Kasumi-1 (cell line): ENCODE measurements at regions not wholly inside any gene's neighbourhood (a gene's known extent, or its start where the extent isn't known, plus 50 kb on each side); places are given as distances from the start of the nearest gene placed in this dataset.
A peak's percentile ranks its signal among the peaks of the same experiment; 100 is the strongest.

Experiments
- DNase-seq, 2 experiments: peaks; one replicate each; lab custom pipeline; 2025; lab: John Stamatoyannopoulos, UW

GRCh38 chr18:78071166-78071710 is 821.6 kb downstream of the GALR1 start:
- no peak for DNase-seq

DNA sequence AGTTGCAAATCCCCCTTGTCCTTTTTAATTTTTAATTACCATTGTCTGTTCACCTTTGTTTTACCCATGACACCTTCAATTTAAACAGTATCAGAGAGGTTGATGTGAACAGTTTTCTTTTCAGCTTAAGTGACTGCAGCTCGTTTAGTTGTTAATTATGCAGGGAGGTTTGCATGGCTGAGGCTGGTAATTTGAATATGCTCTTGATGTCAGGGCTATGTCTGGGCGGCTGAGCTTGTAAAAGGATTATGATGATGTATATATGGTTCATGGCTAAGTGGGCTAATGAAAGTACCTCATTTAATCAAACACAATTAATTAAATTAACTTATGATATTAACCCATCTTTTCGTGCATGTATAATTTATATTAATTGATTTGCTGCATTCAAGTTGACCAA is 822.1 kb downstream of the GALR1 start:
- DNase-seq: no peak

- DNase-seq: no peak
Measured at GRCh38 chr18:78072375-78072774, 822.7 kb downstream of the GALR1 start.

DNA sequence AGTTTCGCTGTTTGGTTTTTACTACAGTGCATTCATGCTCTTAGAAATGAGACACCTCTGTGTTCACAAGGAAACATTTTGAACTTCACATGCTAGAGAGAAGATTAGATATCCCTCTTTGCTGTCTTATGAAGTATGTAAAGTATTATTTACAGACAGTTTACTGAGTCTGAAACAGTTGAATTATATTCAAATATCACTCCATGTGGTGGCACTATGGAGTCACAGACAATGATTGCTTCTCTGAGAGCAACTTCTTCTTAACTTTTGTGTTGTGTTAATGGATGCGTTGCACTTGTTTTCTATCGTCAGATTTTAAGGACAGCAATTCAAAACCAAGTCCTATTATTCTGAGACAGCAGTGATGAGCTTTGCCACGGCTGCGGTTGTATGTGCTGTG is 823.6 kb downstream of the GALR1 start:
- DNase-seq: peak; percentile 2 to 22

- DNase-seq: no peak
Measured at GRCh38 chr18:78074400-78075020, 824.9 kb downstream of the GALR1 start.

DNA sequence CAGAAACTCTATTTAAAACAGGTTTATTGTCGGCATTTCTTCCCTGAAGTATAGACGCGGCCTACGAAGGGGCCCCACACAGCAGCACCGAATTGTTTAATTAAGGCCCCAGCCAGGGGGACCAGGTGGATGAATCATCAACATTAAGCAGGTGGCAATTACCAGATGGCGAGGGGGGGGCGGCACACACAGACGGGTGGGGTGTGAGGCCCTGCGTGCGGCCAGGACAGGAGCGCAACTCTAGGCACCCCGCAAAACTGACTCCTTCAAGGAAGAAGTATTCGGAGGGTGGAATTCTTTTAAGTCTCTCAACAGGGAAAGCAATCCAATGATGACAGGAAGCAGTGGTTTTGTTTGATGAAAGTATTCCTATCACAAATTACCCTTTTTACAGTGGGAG is 830.4 kb downstream of the GALR1 start:
- no peak for DNase-seq

GRCh38 chr18:78080761-78081160 is 831.1 kb downstream of the GALR1 start:
- DNase-seq: no peak

DNA sequence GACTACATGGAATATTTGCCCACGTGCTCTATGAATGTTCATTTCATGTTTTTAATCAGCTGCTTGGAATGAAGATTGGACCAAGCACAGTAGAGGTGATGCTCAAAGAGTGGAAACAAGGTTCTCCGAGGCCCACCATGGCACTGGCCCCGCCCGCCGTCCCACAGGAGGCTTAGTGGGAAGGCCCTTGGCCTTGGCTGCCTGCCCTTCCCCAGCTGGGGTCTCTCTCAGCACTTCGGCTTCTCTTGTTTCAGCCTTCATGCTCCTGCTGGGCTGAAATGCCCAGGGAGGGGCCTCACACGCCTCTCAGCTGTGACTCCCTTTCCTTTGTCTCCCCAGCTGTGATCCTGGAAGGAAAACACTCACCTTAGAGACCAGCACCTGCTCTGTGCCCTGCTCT is 833.2 kb downstream of the GALR1 start:
- DNase-seq: no peak

GRCh38 chr18:78085241-78086185 is 835.9 kb downstream of the GALR1 start:
- DNase-seq: no peak

GRCh38 chr18:78086931-78087330 is 837.3 kb downstream of the GALR1 start:
- DNase-seq: no peak

- no peak for DNase-seq
Measured at GRCh38 chr18:78087338-78087737, 837.7 kb downstream of the GALR1 start.

- no peak for DNase-seq
Measured at GRCh38 chr18:78090584-78090983, 840.9 kb downstream of the GALR1 start.

GRCh38 chr18:78092901-78093300 is 843.3 kb downstream of the GALR1 start:
- DNase-seq: no peak

- DNase-seq: no peak
Measured at GRCh38 chr18:78099979-78100588, 850.4 kb downstream of the GALR1 start.

GRCh38 chr18:78101091-78101490 is 851.4 kb downstream of the GALR1 start:
- DNase-seq: no peak

DNA sequence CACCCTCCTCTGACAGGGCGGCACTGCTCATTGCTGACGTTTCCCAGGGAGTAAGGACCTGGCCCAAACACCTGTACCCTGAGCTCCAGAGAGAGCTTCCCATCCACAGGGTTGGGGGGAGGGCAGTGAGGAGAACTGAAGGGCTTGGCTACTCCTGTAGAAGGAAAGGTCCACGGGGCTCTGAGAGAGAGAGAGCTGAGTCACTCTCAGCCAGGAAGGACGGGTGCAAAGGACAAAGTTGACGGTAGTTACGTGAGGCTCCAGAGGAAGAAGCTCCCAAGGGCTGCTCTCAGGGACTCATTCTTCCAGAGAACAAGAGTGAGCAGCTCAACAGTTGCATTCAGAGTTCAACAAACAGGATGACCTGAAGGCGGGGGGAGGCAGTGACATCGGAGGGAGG is 852.5 kb downstream of the GALR1 start:
- no peak for DNase-seq

GRCh38 chr18:78105611-78106010 is 856.0 kb downstream of the GALR1 start:
- no peak for DNase-seq

DNA sequence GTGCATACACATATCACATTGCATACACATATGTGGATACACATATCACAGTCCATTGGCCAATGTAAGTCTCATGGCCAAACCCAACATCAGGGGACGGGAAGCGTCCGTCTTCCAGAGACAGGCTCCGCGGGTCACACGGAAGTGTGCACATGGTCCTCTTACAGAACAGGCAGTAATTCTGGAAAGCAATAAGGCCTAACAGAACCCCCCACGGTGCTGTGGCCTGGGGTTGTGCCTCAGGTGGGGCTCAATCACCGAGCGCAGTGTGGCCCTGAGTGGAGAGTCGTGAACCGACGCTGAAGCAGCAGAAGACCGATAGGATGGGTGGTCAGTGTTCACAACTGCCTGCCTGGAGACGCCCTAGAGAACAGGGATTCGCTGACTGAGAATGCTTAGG is 857.3 kb downstream of the GALR1 start:
- DNase-seq: no peak

DNA sequence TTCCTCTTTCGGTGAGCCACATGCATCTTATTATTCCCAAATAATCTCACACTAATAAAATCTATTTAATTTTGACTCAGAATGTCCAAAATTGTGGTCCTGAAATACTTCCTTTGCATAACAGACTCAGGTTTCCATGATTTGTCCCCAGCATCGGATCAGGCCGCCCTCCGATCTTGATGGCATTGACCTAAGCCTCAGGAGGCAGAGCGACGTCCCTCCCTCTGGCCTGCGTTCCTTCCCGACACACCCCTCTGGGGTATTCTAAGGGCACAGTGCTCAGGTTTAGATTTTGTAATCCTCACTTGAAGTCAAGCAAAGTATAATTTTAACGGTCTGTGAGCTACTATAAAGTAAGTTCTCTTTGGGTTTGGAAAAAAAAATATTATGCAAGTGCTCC is 857.7 kb downstream of the GALR1 start:
- DNase-seq: no peak

DNA sequence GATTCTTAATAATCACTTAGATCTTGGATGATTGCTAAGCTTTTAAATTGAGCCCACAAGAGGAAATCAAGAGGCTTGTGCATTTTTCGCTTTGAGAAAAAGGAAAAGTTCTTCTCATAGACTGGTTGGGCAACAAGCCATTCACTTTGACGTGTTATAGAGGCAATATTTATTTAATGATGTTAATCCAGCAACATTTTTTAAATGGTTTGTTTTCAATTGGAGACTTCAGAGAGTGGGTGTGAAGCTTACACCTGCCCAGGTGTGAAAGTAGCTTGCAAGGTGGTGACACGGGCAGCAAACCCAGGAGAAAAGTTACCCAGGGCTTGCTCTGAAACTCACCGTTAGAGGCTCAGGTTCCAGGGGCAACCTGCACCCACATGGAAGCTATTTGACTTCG is 858.9 kb downstream of the GALR1 start:
- no peak for DNase-seq

DNA sequence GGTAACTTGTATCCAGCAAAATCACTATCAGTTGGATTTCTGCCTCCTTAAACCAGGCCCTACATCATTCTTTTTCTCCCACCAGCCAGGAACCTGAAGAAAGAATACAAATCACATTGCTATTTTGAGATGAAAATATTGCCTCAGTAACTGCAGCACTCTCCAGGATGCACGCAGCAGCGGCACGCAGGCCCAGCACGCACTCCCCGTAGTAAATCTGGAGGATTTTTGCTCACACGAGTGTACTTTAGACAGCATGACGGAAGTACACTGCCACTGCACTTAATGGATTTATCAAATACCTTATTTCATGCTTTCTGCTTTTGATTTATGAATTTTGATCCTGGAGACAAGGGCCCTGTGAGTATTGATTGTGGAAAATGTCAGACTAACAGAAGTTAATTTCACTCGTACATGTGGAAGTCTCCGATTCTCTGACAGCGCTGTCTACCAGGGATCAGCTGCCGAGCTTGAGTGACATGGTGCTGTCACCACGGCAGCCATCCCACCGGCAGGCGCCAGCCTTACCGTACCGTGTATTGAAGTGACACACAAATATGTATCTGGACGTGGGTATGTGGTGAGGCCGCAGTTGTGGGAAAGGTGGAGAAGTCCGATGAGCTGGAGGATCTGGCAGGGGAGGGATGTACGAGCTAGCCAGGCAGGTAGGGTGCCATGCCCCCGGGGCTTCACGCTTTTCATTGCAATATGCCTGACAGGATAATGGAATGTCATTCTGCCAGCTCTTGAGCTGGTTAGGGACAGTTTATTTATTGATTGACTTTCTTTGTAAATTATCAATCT is 863.7 kb downstream of the GALR1 start:
- DNase-seq: no peak

DNA sequence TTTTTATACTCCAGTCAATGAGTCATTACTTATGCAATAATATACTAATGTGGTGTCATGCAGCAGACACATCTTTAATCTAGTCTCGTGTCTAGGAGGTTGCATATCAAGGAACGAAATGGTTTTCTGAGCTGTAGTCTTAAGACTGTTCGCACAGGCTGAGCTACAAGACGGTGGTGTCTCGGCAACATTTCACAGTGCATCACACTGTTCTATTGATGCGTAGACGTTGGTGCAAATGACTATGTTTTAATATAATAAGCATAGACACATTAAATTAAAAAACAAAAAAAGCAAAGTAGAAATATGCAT is 864.2 kb downstream of the GALR1 start:
- DNase-seq: no peak
